ENCODE measurements at regions not wholly inside any gene's neighbourhood (a gene's known extent, or its start where the extent isn't known, plus 50 kb on each side); places are given as distances from the start of the nearest gene placed in this dataset.
"Not testable (repeated sequence)": the region's sequence is repeated elsewhere in the genome, so short reads cannot be mapped to it uniquely, and the experiment has no call there.

- no peaks in the 10 kb centered on the region for H3K9me3 ChIP-seq (ENCODE audit: control insufficient read depth, insufficient read depth, low read depth, low read length)
- no peak overlapping the region for H3K27ac ChIP-seq (ENCODE audit: low read depth, low read length)
- no peak overlapping the region for H3K4me3 ChIP-seq (ENCODE audit: low read depth, low read length)
- H3K27me3 ChIP-seq (ENCODE audit: control insufficient read depth, insufficient read depth, low read length), result no peaks in the 10 kb centered on the region
- H3K4me1 ChIP-seq (ENCODE audit: control insufficient read depth, insufficient read depth, low read length), result peaks cover 5% of the 10 kb centered on the region; the same call in 1 of the 2 replicates
- no peak overlapping the region for H3K9ac ChIP-seq (ENCODE audit: low read length)
- H3K36me3 ChIP-seq (ENCODE audit: control insufficient read depth, insufficient read depth, low read length), result no peaks in the 10 kb centered on the region
These were observed 521.2 kb downstream of the CHSY3 start for GRCh38 chr5:130425424-130425823.

- H3K36me3 ChIP-seq (ENCODE audit: control insufficient read depth, insufficient read depth, low read length), result no peaks in the 10 kb centered on the region
- H3K9ac ChIP-seq (ENCODE audit: low read length), result no peak overlapping the region
- no peaks in the 10 kb centered on the region for H3K9me3 ChIP-seq (ENCODE audit: control insufficient read depth, insufficient read depth, low read depth, low read length)
- no peaks in the 10 kb centered on the region for H3K27me3 ChIP-seq (ENCODE audit: control insufficient read depth, insufficient read depth, low read length)
- no peak overlapping the region for H3K27ac ChIP-seq (ENCODE audit: low read depth, low read length)
- H3K4me1 ChIP-seq (ENCODE audit: control insufficient read depth, insufficient read depth, low read length), result peaks cover 5% of the 10 kb centered on the region; the same call in 1 of the 2 replicates
- H3K4me3 ChIP-seq (ENCODE audit: low read depth, low read length), result no peak overlapping the region
These were observed 520.1 kb downstream of the CHSY3 start for GRCh38 chr5:130424341-130424740.

- H3K9me3 ChIP-seq (ENCODE audit: control insufficient read depth, insufficient read depth, low read depth, low read length), result no peaks in the 10 kb centered on the region
- no peak overlapping the region for H3K27ac ChIP-seq (ENCODE audit: low read depth, low read length)
- H3K4me3 ChIP-seq (ENCODE audit: low read depth, low read length), result no peak overlapping the region
- no peaks in the 10 kb centered on the region for H3K4me1 ChIP-seq (ENCODE audit: control insufficient read depth, insufficient read depth, low read length)
- no peaks in the 10 kb centered on the region for H3K36me3 ChIP-seq (ENCODE audit: control insufficient read depth, insufficient read depth, low read length)
- H3K9ac ChIP-seq (ENCODE audit: low read length), result no peak overlapping the region
- no peaks in the 10 kb centered on the region for H3K27me3 ChIP-seq (ENCODE audit: control insufficient read depth, insufficient read depth, low read length)
These were observed 498.6 kb downstream of the CHSY3 start for GRCh38 chr5:130402906-130403305.

- Histone ChIP-seq H3K27ac (ENCODE audit: low read depth, low read length) (no peak overlapping the region), H3K36me3 (ENCODE audit: control insufficient read depth, insufficient read depth, low read length) (no peaks in the 10 kb centered on the region), H3K9ac (ENCODE audit: low read length) (no peak overlapping the region), H3K4me1 (ENCODE audit: control insufficient read depth, insufficient read depth, low read length) (0 out of 2 replicates have a peak, but pooled peaks cover 3% of the 10 kb centered on the region), H3K4me3 (ENCODE audit: low read depth, low read length) (no peak overlapping the region), H3K27me3 (ENCODE audit: control insufficient read depth, insufficient read depth, low read length) (no peaks in the 10 kb centered on the region), H3K9me3 (ENCODE audit: control insufficient read depth, insufficient read depth, low read depth, low read length) (no peaks in the 10 kb centered on the region)
These were observed 495.8 kb downstream of the CHSY3 start for GRCh38 chr5:130400091-130400490.

- Histone ChIP-seq H3K9ac (ENCODE audit: low read length) (no peak overlapping the region), H3K4me3 (ENCODE audit: low read depth, low read length) (no peak overlapping the region), H3K9me3 (ENCODE audit: control insufficient read depth, insufficient read depth, low read depth, low read length) (no peaks in the 10 kb centered on the region), H3K36me3 (ENCODE audit: control insufficient read depth, insufficient read depth, low read length) (no peaks in the 10 kb centered on the region), H3K27ac (ENCODE audit: low read depth, low read length) (no peak overlapping the region), H3K4me1 (ENCODE audit: control insufficient read depth, insufficient read depth, low read length) (0 out of 2 replicates have a peak, but pooled peaks cover 3% of the 10 kb centered on the region), H3K27me3 (ENCODE audit: control insufficient read depth, insufficient read depth, low read length) (no peaks in the 10 kb centered on the region)
These were observed 494.6 kb downstream of the CHSY3 start for GRCh38 chr5:130398825-130399224.

GRCh38 chr5:130397727-130398126 lies 493.5 kb downstream of the CHSY3 start:
- not testable (repeated sequence) for H3K9ac ChIP-seq (ENCODE audit: low read length); H3K4me1 ChIP-seq (ENCODE audit: control insufficient read depth, insufficient read depth, low read length); H3K9me3 ChIP-seq (ENCODE audit: control insufficient read depth, insufficient read depth, low read depth, low read length); H3K27me3 ChIP-seq (ENCODE audit: control insufficient read depth, insufficient read depth, low read length); H3K36me3 ChIP-seq (ENCODE audit: control insufficient read depth, insufficient read depth, low read length); H3K27ac ChIP-seq (ENCODE audit: low read depth, low read length); H3K4me3 ChIP-seq (ENCODE audit: low read depth, low read length)

GRCh38 chr5:130397132-130397531 lies 492.9 kb downstream of the CHSY3 start:
- no peak overlapping the region for H3K27ac ChIP-seq (ENCODE audit: low read depth, low read length)
- no peak overlapping the region for H3K4me3 ChIP-seq (ENCODE audit: low read depth, low read length)
- H3K36me3 ChIP-seq (ENCODE audit: control insufficient read depth, insufficient read depth, low read length), result no peaks in the 10 kb centered on the region
- no peak overlapping the region for H3K9ac ChIP-seq (ENCODE audit: low read length)
- no peaks in the 10 kb centered on the region for H3K9me3 ChIP-seq (ENCODE audit: control insufficient read depth, insufficient read depth, low read depth, low read length)
- 0 out of 2 replicates have a peak, but pooled peaks cover 3% of the 10 kb centered on the region for H3K4me1 ChIP-seq (ENCODE audit: control insufficient read depth, insufficient read depth, low read length)
- H3K27me3 ChIP-seq (ENCODE audit: control insufficient read depth, insufficient read depth, low read length), result no peaks in the 10 kb centered on the region

GRCh38 chr5:130391727-130392264 lies 487.5 kb downstream of the CHSY3 start:
- H3K27ac ChIP-seq (ENCODE audit: low read depth, low read length); H3K4me3 ChIP-seq (ENCODE audit: low read depth, low read length); H3K27me3 ChIP-seq (ENCODE audit: control insufficient read depth, insufficient read depth, low read length); H3K9ac ChIP-seq (ENCODE audit: low read length); H3K9me3 ChIP-seq (ENCODE audit: control insufficient read depth, insufficient read depth, low read depth, low read length); H3K4me1 ChIP-seq (ENCODE audit: control insufficient read depth, insufficient read depth, low read length); H3K36me3 ChIP-seq (ENCODE audit: control insufficient read depth, insufficient read depth, low read length): not testable (repeated sequence)

- no peak overlapping the region for H3K9ac ChIP-seq (ENCODE audit: low read length)
- no peak overlapping the region for H3K27ac ChIP-seq (ENCODE audit: low read depth, low read length)
- peaks cover 6% of the 10 kb centered on the region; the same call in 1 of the 2 replicates for H3K4me1 ChIP-seq (ENCODE audit: control insufficient read depth, insufficient read depth, low read length)
- no peaks in the 10 kb centered on the region for H3K36me3 ChIP-seq (ENCODE audit: control insufficient read depth, insufficient read depth, low read length)
- no peaks in the 10 kb centered on the region for H3K27me3 ChIP-seq (ENCODE audit: control insufficient read depth, insufficient read depth, low read length)
- no peaks in the 10 kb centered on the region for H3K9me3 ChIP-seq (ENCODE audit: control insufficient read depth, insufficient read depth, low read depth, low read length)
- H3K4me3 ChIP-seq (ENCODE audit: low read depth, low read length), result no peak overlapping the region
These were observed 481.9 kb downstream of the CHSY3 start for GRCh38 chr5:130386155-130386554.

- Histone ChIP-seq H3K4me1 (ENCODE audit: control insufficient read depth, insufficient read depth, low read length) (peaks cover 6% of the 10 kb centered on the region; the same call in 1 of the 2 replicates), H3K27ac (ENCODE audit: low read depth, low read length) (no peak overlapping the region)
These were observed 481.4 kb downstream of the CHSY3 start for GRCh38 chr5:130385656-130386055.

GRCh38 chr5:130365956-130366355 lies 461.7 kb downstream of the CHSY3 start:
- no peak overlapping the region for H3K27ac ChIP-seq (ENCODE audit: low read depth, low read length)
- H3K27me3 ChIP-seq (ENCODE audit: control insufficient read depth, insufficient read depth, low read length), result no peaks in the 10 kb centered on the region
- H3K36me3 ChIP-seq (ENCODE audit: control insufficient read depth, insufficient read depth, low read length), result no peaks in the 10 kb centered on the region
- no peaks in the 10 kb centered on the region for H3K4me1 ChIP-seq (ENCODE audit: control insufficient read depth, insufficient read depth, low read length)
- no peaks in the 10 kb centered on the region for H3K9me3 ChIP-seq (ENCODE audit: control insufficient read depth, insufficient read depth, low read depth, low read length)
- no peak overlapping the region for H3K4me3 ChIP-seq (ENCODE audit: low read depth, low read length)
- H3K9ac ChIP-seq (ENCODE audit: low read length), result no peak overlapping the region

More at GRCh38 chr5:130385656-130386055, 481.4 kb downstream of the CHSY3 start:
- Histone ChIP-seq H3K9ac (ENCODE audit: low read length) (no peak overlapping the region), H3K36me3 (ENCODE audit: control insufficient read depth, insufficient read depth, low read length) (no peaks in the 10 kb centered on the region), H3K4me3 (ENCODE audit: low read depth, low read length) (no peak overlapping the region), H3K9me3 (ENCODE audit: control insufficient read depth, insufficient read depth, low read depth, low read length) (no peaks in the 10 kb centered on the region), H3K27me3 (ENCODE audit: control insufficient read depth, insufficient read depth, low read length) (no peaks in the 10 kb centered on the region)

GRCh38 chr5:130350131-130350530 lies 445.9 kb downstream of the CHSY3 start:
- Histone ChIP-seq H3K4me1 (ENCODE audit: control insufficient read depth, insufficient read depth, low read length) (no peaks in the 10 kb centered on the region), H3K4me3 (ENCODE audit: low read depth, low read length) (no peak overlapping the region), H3K9ac (ENCODE audit: low read length) (no peak overlapping the region), H3K9me3 (ENCODE audit: control insufficient read depth, insufficient read depth, low read depth, low read length) (no peaks in the 10 kb centered on the region), H3K27me3 (ENCODE audit: control insufficient read depth, insufficient read depth, low read length) (no peaks in the 10 kb centered on the region), H3K27ac (ENCODE audit: low read depth, low read length) (no peak overlapping the region), H3K36me3 (ENCODE audit: control insufficient read depth, insufficient read depth, low read length) (no peaks in the 10 kb centered on the region)

Data from HUES6 (cell line).